Activated T-helper 1 cell treated with anti-CD3 and anti-CD28 coated beads, Interleukin-12 subunit alpha, Interleukin-12 subunit beta, Interleukin-2, Interleukin-4 antibody, amounts not matched to agents 30 ng/mL and 10 ng/mL and 1 ng/mL, durations not matched to agents 14 hours and 24 hours and 36 hours (primary cell): ENCODE measurements at regions not wholly inside any gene's neighbourhood (a gene's known extent, or its start where the extent isn't known, plus 50 kb on each side); places are given as distances from the start of the nearest gene placed in this dataset.
"Not testable (repeated sequence)": the region's sequence is repeated elsewhere in the genome, so short reads cannot be mapped to it uniquely, and the experiment has no call there.

Experiments
- DNase-seq: peaks from one replicate; pipeline ENCODE4 v3.0.0; 2021; ENCODE audit warnings: low spot score
- H3K27ac Mint-ChIP-seq: one replicate; pipeline ENCODE4 v1.8.0; 2021; ENCODE audit warnings: mild to moderate bottlenecking, mixed read lengths
- H3K27me3 Mint-ChIP-seq: one replicate; pipeline ENCODE4 v1.8.0; 2022; ENCODE audit warnings: mild to moderate bottlenecking, moderate library complexity, mixed read lengths; ENCODE audit not compliant: insufficient read depth
- H3K36me3 Mint-ChIP-seq: one replicate; pipeline ENCODE4 v1.8.0; 2021; ENCODE audit warnings: low read depth, mixed read lengths
- H3K4me1 Mint-ChIP-seq: one replicate; pipeline ENCODE4 v1.8.0; 2021; ENCODE audit warnings: low read depth, mixed read lengths
- H3K4me3 Mint-ChIP-seq: one replicate; pipeline ENCODE4 v1.8.0; 2021; ENCODE audit warnings: mild to moderate bottlenecking, moderate library complexity, mixed read lengths
- H3K9me3 Mint-ChIP-seq: one replicate; pipeline ENCODE4 v1.8.0; 2021; ENCODE audit warnings: mixed read lengths
- intact Hi-C: fragments of 100-400 bp; cut with micrococcal nuclease; formaldehyde crosslinking; loops from one replicate; pipeline ENCODE4 v1.15.1; 2024

DNA sequence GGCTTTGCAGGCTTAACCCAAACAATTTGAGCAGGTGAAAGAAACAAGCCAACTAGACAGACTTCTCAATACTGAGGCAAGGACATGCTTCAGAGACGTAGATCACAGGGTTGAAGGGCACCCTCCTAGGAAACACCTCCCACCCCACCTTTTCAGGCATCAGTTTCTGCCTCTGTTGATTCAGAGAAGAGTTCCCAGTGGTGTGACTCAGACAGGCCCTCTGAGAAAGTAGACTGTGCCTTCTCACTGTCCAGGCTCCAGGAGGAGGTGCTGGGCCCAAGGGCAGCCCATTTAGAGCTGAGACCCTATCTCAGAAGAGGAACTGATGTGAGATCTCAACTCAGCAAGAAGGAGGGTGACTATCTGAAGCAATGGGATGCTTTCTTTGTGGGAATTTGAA is 108.1 kb downstream of the FAM50B start:
- no peak overlapping the region for H3K27ac Mint-ChIP-seq
- no peak for DNase-seq
- peaks cover 13% of the 10 kb centered on the region for H3K27me3 Mint-ChIP-seq
- H3K36me3 Mint-ChIP-seq = peaks cover 3% of the 10 kb centered on the region
- H3K4me3 Mint-ChIP-seq = no peak overlapping the region
- intact Hi-C loops = no loop called here
- peaks cover 10% of the 10 kb centered on the region for H3K9me3 Mint-ChIP-seq
- H3K4me1 Mint-ChIP-seq = no peaks in the 10 kb centered on the region

DNA sequence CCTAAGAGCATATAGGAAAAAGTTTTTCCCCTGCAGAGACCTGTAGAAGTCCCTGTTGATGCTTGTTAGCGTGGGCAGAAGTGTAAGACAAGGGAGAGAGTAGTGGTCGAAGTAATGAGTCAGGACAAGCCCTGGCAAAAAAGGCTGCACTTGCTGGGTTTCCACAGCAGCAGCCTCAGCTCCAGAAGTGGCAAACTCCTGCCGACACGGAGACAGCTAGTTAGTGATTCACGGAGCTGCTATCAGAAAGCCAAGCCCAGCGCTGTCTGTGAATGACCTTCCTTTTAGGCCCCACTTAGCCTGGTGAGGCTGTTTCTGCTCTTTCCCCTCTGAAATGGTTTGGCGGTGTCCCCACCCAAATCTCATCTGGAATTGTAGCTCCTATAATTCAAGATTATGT is 109.1 kb downstream of the FAM50B start:
- intact Hi-C loops = no loop called here
- DNase-seq = no peak
- no peak overlapping the region for H3K4me3 Mint-ChIP-seq
- H3K27me3 Mint-ChIP-seq = peaks cover 12% of the 10 kb centered on the region
- H3K9me3 Mint-ChIP-seq = peaks cover 10% of the 10 kb centered on the region
- H3K27ac Mint-ChIP-seq = no peak overlapping the region
- H3K4me1 Mint-ChIP-seq = no peaks in the 10 kb centered on the region
- H3K36me3 Mint-ChIP-seq = peaks cover 3% of the 10 kb centered on the region

DNA sequence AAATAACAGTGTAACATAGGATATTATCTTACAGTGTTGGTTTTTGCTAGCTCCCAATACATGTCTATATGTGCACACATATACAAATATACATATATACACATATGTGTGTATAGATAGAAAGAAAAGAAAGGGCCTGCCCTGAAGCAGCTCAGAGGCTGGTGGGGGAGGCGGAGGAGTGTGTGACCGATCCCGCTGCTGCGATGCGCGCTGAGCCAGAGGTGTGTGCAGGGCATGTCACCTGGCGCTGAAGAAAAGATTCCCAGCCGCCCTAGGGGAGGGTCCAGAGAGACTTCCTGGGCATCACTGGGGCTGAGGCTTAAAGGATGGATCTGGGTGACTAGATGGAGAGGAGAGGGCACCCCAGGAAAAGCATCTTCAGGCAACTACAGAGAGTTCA is 110.2 kb downstream of the FAM50B start:
- Mint-ChIP-seq H3K4me3 (no peak overlapping the region), H3K27ac (no peak overlapping the region), H3K36me3 (peaks cover 3% of the 10 kb centered on the region), H3K4me1 (no peaks in the 10 kb centered on the region), H3K27me3 (peaks cover 12% of the 10 kb centered on the region), H3K9me3 (peaks cover 10% of the 10 kb centered on the region)
- no peak for DNase-seq
- intact Hi-C loops = no loop called here

DNA sequence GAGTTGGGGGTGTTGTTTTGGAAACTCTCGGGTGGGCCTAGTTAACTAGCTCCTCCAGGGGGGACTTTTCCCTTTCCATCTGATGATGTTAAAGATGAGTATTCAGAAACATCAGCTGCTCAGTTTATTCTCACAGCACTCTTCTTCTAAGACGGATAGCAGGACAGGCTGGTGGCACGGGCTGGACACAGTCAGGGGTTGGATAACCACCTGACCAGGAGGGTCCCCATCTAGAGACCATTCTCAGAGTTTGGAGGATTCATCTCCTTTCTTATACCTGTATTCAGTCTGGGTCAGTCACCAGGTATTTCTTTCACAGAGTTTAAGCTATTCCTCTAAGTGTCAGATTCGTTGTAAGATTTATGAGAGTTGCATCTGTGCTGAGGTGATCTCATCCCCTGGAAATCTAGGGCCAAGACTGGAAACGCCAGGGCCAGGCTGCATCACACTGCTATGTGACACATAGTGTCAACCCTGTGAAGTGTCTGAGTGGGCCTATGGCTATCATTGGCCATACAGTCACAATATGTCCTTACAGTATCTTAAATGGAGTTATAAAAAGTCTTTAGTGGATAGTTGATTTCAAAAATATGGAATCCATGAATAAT is 111.7 kb downstream of the FAM50B start:
- DNase-seq = no peak
- peaks cover 3% of the 10 kb centered on the region for H3K36me3 Mint-ChIP-seq
- no peak overlapping the region for H3K4me3 Mint-ChIP-seq
- peaks cover 10% of the 10 kb centered on the region for H3K9me3 Mint-ChIP-seq
- peaks cover 14% of the 10 kb centered on the region for H3K27me3 Mint-ChIP-seq
- no peak overlapping the region for H3K27ac Mint-ChIP-seq
- intact Hi-C loops = no loop called here
- H3K4me1 Mint-ChIP-seq = no peaks in the 10 kb centered on the region

DNA sequence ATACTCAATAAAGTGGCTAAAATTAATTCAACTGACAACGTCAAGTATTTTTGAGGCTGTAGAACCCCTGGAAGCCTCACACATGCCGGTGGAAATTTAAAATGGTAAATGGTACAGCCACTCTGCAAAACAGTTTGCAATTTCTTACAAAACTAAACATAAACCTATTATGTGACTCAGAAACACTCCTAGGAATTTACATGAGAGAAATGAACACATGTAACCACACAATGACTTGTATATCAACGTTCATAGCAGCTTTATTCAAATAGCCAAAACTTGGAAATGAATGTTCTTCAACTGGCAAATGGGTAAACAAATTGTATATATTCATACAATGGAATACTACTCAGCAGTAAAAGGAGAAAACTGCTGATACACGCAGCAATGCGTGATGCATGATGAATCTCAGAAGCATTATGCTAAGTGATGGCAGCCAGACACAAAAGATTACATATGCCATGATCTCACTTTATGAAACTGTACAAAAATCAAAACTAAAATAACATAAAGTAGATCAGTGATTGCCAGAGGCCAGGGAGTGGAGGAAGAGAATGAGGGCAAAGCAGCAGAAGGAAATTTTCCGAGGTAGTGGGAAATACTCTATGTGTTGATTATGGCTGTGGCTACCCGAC is 112.5 kb downstream of the FAM50B start:
- H3K4me3 Mint-ChIP-seq = no peak overlapping the region
- peaks cover 13% of the 10 kb centered on the region for H3K27me3 Mint-ChIP-seq
- DNase-seq = no peak
- intact Hi-C loops = no loop called here
- H3K36me3 Mint-ChIP-seq = peaks cover 3% of the 10 kb centered on the region
- H3K4me1 Mint-ChIP-seq = no peaks in the 10 kb centered on the region
- H3K27ac Mint-ChIP-seq = no peak overlapping the region
- H3K9me3 Mint-ChIP-seq = peaks cover 10% of the 10 kb centered on the region

- H3K4me1 Mint-ChIP-seq = no peaks in the 10 kb centered on the region
- DNase-seq = no peak
- no peak overlapping the region for H3K27ac Mint-ChIP-seq
- H3K9me3 Mint-ChIP-seq = peaks cover 9% of the 10 kb centered on the region
- intact Hi-C loops = no loop called here
- H3K4me3 Mint-ChIP-seq = no peak overlapping the region
- peaks cover 13% of the 10 kb centered on the region for H3K27me3 Mint-ChIP-seq
- H3K36me3 Mint-ChIP-seq = peaks cover 3% of the 10 kb centered on the region
Measured at GRCh38 chr6:3962291-3963280, 113.4 kb downstream of the FAM50B start.

GRCh38 chr6:3963426-3963825 is 114.3 kb downstream of the FAM50B start:
- DNase-seq = no peak
- Mint-ChIP-seq H3K27me3 (peaks cover 13% of the 10 kb centered on the region), H3K4me3 (no peak overlapping the region), H3K36me3 (no peaks in the 10 kb centered on the region), H3K4me1 (no peaks in the 10 kb centered on the region), H3K9me3 (peaks cover 4% of the 10 kb centered on the region), H3K27ac (no peak overlapping the region)
- intact Hi-C loops = no loop called here

GRCh38 chr6:3965071-3965718 is 113.7 kb downstream of the FAM217A start:
- no peak for DNase-seq
- no peaks in the 10 kb centered on the region for H3K36me3 Mint-ChIP-seq
- intact Hi-C loops = no loop called here
- no peaks in the 10 kb centered on the region for H3K9me3 Mint-ChIP-seq
- no peaks in the 10 kb centered on the region for H3K4me1 Mint-ChIP-seq
- peaks cover 10% of the 10 kb centered on the region for H3K27me3 Mint-ChIP-seq
- H3K27ac Mint-ChIP-seq = no peak overlapping the region
- H3K4me3 Mint-ChIP-seq = no peak overlapping the region

GRCh38 chr6:3966426-3966825 is 112.5 kb downstream of the FAM217A start:
- H3K27me3 Mint-ChIP-seq = peaks cover 11% of the 10 kb centered on the region
- H3K9me3 Mint-ChIP-seq = no peaks in the 10 kb centered on the region
- no peak for DNase-seq
- no peak overlapping the region for H3K27ac Mint-ChIP-seq
- intact Hi-C loops = no loop called here
- no peaks in the 10 kb centered on the region for H3K4me1 Mint-ChIP-seq
- H3K4me3 Mint-ChIP-seq = no peak overlapping the region
- H3K36me3 Mint-ChIP-seq = no peaks in the 10 kb centered on the region

- Mint-ChIP-seq H3K36me3 (no peaks in the 10 kb centered on the region), H3K27ac (no peak overlapping the region), H3K9me3 (no peaks in the 10 kb centered on the region), H3K4me1 (no peaks in the 10 kb centered on the region), H3K4me3 (no peak overlapping the region), H3K27me3 (peaks cover 18% of the 10 kb centered on the region)
- DNase-seq = no peak
- intact Hi-C loops = no loop called here
Measured at GRCh38 chr6:3970097-3970496, 108.8 kb downstream of the FAM217A start.

GRCh38 chr6:3973152-3973551 is 105.8 kb downstream of the FAM217A start:
- H3K4me1 Mint-ChIP-seq, intact Hi-C loops, DNase-seq, H3K9me3 Mint-ChIP-seq, H3K27ac Mint-ChIP-seq, H3K4me3 Mint-ChIP-seq, H3K36me3 Mint-ChIP-seq: not testable (repeated sequence)
- peaks cover 20% of the 10 kb centered on the region for H3K27me3 Mint-ChIP-seq

DNA sequence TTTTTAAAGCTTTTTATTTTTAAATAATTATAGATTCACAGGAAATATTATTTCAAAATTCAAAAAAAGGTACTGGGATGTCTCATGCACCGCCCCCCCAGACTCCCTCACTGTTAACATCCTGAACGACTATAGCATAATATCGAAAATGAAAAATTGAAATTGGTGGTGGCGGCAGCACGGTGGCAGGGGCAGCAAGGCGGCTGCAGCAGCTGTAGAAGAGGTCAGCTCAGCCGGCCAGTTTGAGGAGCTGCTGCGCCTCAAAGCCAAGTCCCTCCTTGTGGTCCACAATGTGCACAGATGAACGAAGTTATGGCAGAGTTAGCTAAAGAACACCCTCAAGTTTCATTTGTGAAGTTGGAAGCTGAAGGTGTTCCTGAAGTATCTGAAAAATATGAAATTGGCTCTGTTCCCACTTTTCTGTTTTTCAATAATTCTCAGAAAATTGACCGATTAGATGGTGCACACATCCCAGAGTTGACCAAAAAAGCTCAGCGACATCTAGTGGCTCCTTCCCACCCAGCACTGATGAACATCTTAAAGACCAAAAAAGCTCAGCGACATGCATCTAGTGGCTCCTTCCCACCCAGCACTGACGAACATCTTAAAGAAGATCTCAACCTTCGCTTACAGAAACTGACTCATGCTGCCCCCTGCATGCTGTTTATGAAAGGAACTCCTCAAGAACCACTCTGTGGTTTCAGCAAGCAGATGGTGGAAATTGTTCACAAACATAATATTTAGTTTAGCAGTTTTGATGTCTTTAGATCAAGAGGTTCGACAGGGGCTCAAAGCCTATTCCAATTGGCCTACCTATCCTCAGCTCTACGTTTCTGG is 100.8 kb downstream of the FAM217A start:
- Mint-ChIP-seq H3K4me1 (peaks cover 8% of the 10 kb centered on the region), H3K9me3 (no peaks in the 10 kb centered on the region), H3K36me3 (peaks cover 2% of the 10 kb centered on the region), H3K27me3 (peaks cover 17% of the 10 kb centered on the region), H3K4me3 (no peak overlapping the region), H3K27ac (no peak overlapping the region)
- intact Hi-C loops = loop anchor here (1.0 to 2.0 kb wide), 2 partner anchors 31 to 236 kb away; no protein-coding TSS in a partner anchor
- peak; percentile 24 for DNase-seq
